ENCODE measurements at regions not wholly inside any gene's neighbourhood (a gene's known extent, or its start where the extent isn't known, plus 50 kb on each side); places are given as distances from the start of the nearest gene placed in this dataset.

DNA sequence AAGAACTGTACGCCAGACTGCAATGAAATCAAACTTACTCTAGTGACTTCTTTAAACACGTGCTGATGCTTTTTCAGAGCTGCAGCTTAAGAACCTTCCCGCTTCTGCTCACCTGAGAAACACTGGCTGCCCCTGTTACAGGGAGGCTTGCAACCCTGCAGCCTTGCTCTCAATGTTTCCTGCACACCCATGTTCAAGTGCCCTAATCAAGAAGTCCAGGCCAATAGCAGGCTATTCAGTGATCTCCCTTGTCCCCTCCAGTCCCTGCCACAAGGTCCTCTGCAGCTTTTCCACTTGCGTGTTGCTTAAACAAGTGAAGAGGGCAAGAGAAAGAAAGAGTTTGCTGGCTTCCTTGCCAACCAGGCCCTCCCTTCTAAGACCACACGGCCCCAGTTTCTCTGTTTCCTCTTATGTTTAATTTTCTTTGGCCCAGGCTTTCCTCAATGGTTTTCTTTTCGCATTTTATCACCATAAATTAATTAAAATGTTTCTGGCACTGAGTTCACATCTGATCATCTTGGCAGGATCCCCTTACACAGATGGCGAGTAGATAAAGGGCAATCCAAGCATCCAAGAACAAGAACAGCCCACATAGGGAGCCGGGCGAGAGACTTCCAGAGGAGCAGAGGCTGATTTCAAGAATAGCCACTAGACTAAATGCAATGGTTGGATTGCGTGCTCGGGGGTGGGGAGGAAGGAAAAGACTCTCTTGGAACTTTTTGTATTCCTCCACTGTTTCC is 82.3 kb upstream of the CDKN3 start:
- Histone ChIP-seq H3K27me3 (no peaks in the 10 kb centered on the region), H3K27ac (no peak overlapping the region), H3K4me3 (no peak overlapping the region), H3K36me3 (no peaks in the 10 kb centered on the region), H3K4me1 (no peaks in the 10 kb centered on the region), H3K9me3 (no peaks in the 10 kb centered on the region)
- intact Hi-C loops (cut with DNase I; ENCODE audit: low total_unique reads) = no loop called here
- DNase-seq (ENCODE audit: low spot score in 2 of 2) = no peak
- TF ChIP-seq POLR2A (IDR thresholded peaks at IDR 0.05) (no peak), POLR2AphosphoS5 (IDR thresholded peaks at IDR 0.05) (no peak)
- TF ChIP-seq, protein P1, sequence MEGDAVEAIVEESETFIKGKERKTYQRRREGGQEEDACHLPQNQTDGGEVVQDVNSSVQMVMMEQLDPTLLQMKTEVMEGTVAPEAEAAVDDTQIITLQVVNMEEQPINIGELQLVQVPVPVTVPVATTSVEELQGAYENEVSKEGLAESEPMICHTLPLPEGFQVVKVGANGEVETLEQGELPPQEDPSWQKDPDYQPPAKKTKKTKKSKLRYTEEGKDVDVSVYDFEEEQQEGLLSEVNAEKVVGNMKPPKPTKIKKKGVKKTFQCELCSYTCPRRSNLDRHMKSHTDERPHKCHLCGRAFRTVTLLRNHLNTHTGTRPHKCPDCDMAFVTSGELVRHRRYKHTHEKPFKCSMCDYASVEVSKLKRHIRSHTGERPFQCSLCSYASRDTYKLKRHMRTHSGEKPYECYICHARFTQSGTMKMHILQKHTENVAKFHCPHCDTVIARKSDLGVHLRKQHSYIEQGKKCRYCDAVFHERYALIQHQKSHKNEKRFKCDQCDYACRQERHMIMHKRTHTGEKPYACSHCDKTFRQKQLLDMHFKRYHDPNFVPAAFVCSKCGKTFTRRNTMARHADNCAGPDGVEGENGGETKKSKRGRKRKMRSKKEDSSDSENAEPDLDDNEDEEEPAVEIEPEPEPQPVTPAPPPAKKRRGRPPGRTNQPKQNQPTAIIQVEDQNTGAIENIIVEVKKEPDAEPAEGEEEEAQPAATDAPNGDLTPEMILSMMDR (IDR thresholded peaks at IDR 0.05) = no peak

DNA sequence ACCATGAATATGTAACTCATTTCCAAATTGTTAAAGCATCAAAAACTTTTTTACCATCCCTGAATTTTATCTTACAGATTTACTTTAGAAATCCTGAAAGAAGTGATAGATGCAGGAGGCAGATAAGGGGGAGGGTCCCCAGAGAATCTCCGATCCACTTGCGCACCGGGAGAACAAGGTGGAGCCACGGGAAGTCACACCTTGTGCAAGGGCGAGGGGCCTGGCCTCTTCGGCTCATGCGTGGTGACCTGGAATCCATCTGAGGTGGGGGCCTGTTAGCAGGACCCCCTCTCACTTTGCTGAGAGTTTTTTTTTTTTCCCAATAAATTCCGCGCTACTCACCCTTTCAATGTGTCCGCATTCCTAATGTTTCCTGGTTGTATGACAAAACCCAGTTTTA is 80.2 kb upstream of the CDKN3 start:
- H3K4me1 ChIP-seq = no peaks in the 10 kb centered on the region
- DNase-seq (ENCODE audit: low spot score in 2 of 2) = no peak
- H3K27ac ChIP-seq = no peak overlapping the region
- no peak overlapping the region for H3K4me3 ChIP-seq
- H3K9me3 ChIP-seq = no peaks in the 10 kb centered on the region
- no peak for TF ChIP-seq POLR2AphosphoS5 (IDR thresholded peaks at IDR 0.05)
- TF ChIP-seq, protein P1 (IDR thresholded peaks at IDR 0.05) = no peak
- intact Hi-C loops (cut with DNase I; ENCODE audit: low total_unique reads) = no loop called here
- H3K27me3 ChIP-seq = no peaks in the 10 kb centered on the region
- H3K36me3 ChIP-seq = no peaks in the 10 kb centered on the region

DNA sequence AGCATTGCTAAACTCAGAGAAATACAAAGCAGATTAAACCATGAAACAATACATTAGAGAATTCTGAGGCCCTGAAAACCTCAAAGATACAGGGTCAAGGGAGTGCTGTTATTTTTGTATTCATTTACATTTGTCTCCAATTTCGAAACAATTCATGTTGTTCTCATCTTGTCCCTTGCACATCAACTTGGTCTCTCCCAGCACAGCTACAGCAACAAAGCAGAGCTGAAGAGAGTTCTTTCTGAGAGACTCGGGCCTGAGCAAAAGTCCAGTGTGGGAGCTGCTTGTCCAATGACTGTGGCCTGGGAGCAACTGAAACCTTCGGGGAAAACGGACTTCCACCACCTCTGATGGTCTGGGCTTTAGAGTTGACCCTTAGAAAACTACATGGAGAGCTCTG is 79.4 kb upstream of the CDKN3 start:
- no peaks in the 10 kb centered on the region for H3K9me3 ChIP-seq
- no peak overlapping the region for H3K4me3 ChIP-seq
- no peaks in the 10 kb centered on the region for H3K4me1 ChIP-seq
- DNase-seq (ENCODE audit: low spot score in 2 of 2) = no peak
- no peaks in the 10 kb centered on the region for H3K27me3 ChIP-seq
- TF ChIP-seq, protein P1 (IDR thresholded peaks at IDR 0.05) = no peak
- TF ChIP-seq POLR2AphosphoS5 (IDR thresholded peaks at IDR 0.05) (no peak), POLR2A (IDR thresholded peaks at IDR 0.05) (no peak)
- no peak overlapping the region for H3K27ac ChIP-seq
- no peaks in the 10 kb centered on the region for H3K36me3 ChIP-seq
- intact Hi-C loops (cut with DNase I; ENCODE audit: low total_unique reads) = no loop called here

DNA sequence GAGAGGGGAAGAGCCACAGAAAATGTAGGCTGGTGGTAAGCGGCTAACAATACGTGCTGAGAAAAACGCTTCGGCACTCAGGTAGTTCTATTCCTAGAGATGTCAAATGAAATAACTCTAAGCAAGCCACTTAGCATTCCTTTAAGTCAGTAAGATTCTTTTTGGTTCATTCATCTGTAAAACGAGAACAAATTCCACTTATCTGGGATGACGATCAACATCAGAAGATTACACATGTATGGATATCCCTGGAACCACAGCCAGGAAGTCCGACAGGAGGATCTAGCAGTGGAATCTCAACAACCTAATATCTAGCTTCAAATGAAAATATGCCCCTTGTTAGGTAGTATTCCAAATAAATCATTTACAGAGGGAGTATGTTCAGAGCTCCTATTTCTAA is 74.6 kb upstream of the CDKN3 start:
- intact Hi-C loops (cut with DNase I; ENCODE audit: low total_unique reads) = no loop called here
- TF ChIP-seq POLR2A (IDR thresholded peaks at IDR 0.05) = no peak
- TF ChIP-seq, protein P1 (IDR thresholded peaks at IDR 0.05) = no peak
- no peak for TF ChIP-seq POLR2AphosphoS5 (IDR thresholded peaks at IDR 0.05)
- H3K36me3 ChIP-seq = no peaks in the 10 kb centered on the region
- H3K27ac ChIP-seq = no peak overlapping the region
- H3K4me1 ChIP-seq = no peaks in the 10 kb centered on the region
- no peak overlapping the region for H3K4me3 ChIP-seq
- no peaks in the 10 kb centered on the region for H3K27me3 ChIP-seq
- no peaks in the 10 kb centered on the region for H3K9me3 ChIP-seq
- no peak for DNase-seq (ENCODE audit: low spot score in 2 of 2)

DNA sequence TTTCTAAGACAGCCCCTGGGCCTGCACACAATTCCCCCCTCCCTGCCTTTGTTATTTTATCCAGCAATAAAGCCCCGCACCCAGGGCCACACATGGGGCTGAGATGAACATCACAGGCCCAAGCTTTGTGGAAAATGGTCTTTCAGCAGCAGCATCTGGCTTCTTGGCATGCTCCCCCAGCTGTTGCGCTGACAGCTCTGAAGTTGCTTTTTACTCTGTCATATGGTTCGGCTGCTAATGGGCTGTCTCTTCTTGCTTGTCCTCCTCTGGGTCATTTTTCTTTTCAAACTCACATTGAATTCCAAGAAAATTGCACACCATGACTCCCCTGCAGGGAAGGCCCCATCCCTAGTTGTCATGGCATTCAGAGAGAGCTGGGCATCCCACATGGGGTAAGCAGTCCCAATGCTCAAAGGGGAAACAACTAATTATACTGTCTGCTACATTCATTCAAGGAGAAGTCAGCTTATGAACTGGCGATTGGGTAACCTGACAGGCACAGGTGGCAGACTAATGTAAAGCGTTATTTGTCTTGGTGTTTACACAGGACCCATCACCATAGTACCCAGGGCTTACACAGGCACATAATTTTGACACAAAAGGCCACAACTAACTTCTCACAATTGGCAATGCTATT is 74.0 kb upstream of the CDKN3 start:
- DNase-seq (ENCODE audit: low spot score in 2 of 2) = no peak
- H3K36me3 ChIP-seq = no peaks in the 10 kb centered on the region
- no peak overlapping the region for H3K4me3 ChIP-seq
- intact Hi-C loops (cut with DNase I; ENCODE audit: low total_unique reads) = no loop called here
- TF ChIP-seq POLR2AphosphoS5 (IDR thresholded peaks at IDR 0.05) = no peak
- TF ChIP-seq POLR2A (IDR thresholded peaks at IDR 0.05) = no peak
- TF ChIP-seq, protein P1 (IDR thresholded peaks at IDR 0.05) = no peak
- no peaks in the 10 kb centered on the region for H3K9me3 ChIP-seq
- H3K27ac ChIP-seq = no peak overlapping the region
- no peaks in the 10 kb centered on the region for H3K4me1 ChIP-seq
- H3K27me3 ChIP-seq = no peaks in the 10 kb centered on the region
